Fibroblast of pulmonary artery (primary cell): ENCODE measurements at regions not wholly inside any gene's neighbourhood (a gene's known extent, or its start where the extent isn't known, plus 50 kb on each side); places are given as distances from the start of the nearest gene placed in this dataset.
"Not testable (repeated sequence)": the region's sequence is repeated elsewhere in the genome, so short reads cannot be mapped to it uniquely, and the experiment has no call there.

ENCODE experiments used
- DNase-seq: peaks from one replicate; pipeline ENCODE4 v3.0.0-alpha.2; 2010; ENCODE audit warnings: low read depth
- H3K4me3 ChIP-seq: replicated peaks from 2 replicates; pipeline ENCODE4 v1.5.1; 2011; ENCODE audit warnings: low read depth, mild to moderate bottlenecking, control low read depth, low read length, moderate library complexity
- TF ChIP-seq, protein P1 (sequence below): IDR thresholded peaks from 2 replicates; pipeline ENCODE4 v1.5.1; 2011; ENCODE audit warnings: mild to moderate bottlenecking, control low read depth, low read length, inconsistent platforms; ENCODE audit errors: missing control alignments

DNA sequence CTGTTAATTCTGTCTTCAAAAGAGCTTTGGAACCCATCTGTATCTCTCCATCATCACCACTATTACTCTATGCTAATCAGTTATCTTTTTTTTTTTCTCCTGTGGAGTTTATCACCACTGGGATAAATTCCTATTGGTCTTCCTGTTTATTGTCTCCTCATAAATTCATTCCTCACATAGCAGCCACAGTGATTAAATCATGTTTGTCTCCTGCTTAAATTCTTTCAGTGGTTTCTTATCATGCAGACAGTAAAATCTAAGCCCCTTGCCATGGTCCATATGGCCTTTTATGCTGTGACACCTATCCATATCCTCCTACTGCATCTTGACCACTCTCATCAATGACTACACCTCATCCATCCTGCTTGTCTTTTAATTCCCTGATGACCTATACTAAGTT is 239.8 kb upstream of the ZEB2 start:
- no peak overlapping the region for H3K4me3 ChIP-seq
- no peak for DNase-seq
- TF ChIP-seq, protein P1, sequence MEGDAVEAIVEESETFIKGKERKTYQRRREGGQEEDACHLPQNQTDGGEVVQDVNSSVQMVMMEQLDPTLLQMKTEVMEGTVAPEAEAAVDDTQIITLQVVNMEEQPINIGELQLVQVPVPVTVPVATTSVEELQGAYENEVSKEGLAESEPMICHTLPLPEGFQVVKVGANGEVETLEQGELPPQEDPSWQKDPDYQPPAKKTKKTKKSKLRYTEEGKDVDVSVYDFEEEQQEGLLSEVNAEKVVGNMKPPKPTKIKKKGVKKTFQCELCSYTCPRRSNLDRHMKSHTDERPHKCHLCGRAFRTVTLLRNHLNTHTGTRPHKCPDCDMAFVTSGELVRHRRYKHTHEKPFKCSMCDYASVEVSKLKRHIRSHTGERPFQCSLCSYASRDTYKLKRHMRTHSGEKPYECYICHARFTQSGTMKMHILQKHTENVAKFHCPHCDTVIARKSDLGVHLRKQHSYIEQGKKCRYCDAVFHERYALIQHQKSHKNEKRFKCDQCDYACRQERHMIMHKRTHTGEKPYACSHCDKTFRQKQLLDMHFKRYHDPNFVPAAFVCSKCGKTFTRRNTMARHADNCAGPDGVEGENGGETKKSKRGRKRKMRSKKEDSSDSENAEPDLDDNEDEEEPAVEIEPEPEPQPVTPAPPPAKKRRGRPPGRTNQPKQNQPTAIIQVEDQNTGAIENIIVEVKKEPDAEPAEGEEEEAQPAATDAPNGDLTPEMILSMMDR: no peak

DNA sequence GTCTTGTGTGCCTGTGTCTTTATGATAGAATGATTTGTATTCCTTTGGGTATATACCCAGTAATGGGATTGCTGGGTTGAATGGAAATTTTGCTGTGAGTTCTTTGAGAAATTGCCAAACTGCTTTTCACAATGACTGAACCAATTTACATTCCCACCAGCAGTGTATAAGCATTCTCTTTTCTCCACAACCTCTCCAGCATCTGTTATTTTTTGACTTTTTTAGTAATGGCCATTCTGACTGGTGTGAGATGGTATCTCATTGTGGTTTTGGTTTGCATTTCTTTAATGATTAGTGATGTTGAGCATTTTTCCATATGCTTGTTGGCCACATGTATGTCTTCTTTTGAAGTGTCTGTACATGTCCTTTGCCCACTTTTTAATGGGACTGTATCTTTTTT is 238.3 kb upstream of the ZEB2 start:
- not testable (repeated sequence) for H3K4me3 ChIP-seq, DNase-seq

DNA sequence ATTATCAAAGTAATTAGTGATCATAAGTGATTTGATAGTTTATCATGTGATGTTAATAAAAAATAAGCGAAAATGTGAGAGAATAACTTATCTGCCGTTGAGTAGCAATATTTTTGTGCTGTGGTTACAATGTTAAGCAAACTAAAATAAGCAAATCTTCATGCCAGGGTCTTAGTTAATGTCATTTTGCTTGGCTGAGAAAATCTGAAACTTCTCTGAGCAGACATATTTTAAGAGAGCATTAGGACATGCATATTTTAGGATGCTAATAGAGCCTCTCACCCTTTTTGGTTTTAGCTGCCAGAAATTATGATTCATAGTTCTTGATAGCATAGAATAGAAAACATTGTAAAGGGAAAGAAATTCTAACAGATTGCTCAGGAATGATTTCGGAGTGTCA is 233.5 kb upstream of the ZEB2 start:
- no peak overlapping the region for H3K4me3 ChIP-seq
- TF ChIP-seq, protein P1: no peak
- peak; percentile 14 for DNase-seq

DNA sequence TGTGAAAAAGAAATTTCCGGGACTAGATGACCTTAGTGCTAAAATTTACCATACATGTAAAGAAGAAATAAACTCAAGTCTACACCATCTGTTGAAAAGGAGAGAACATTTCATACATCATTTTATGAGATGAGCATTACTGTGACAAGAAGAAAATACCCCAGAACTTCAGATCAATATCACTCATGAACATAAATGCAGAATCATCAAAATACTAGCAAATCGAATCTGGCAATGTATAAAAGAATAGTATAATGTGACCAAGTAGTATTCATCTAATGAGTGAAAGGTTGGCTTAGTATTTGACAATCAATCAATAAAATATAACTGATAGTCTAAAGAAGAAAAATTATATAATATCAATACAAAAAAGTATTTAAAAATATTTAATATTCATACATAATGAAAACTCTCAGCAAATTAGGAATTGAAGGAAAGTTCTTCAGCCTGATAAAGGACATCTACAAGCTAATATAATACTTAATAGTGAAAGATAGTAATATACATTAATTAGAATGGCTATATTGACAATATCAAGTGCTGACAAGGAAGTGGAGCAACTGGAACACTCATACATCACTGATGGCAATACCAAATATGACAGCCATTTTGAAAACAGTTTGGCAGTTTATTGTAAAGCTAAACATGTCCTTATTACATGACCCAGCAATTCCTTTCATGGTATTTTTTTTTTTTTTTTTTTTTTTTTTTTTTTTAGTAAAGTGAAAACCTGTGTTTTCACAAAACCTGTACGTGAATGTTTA is 231.4 kb upstream of the ZEB2 start:
- no peak overlapping the region for H3K4me3 ChIP-seq
- no peak for DNase-seq
- TF ChIP-seq, protein P1: no peak

DNA sequence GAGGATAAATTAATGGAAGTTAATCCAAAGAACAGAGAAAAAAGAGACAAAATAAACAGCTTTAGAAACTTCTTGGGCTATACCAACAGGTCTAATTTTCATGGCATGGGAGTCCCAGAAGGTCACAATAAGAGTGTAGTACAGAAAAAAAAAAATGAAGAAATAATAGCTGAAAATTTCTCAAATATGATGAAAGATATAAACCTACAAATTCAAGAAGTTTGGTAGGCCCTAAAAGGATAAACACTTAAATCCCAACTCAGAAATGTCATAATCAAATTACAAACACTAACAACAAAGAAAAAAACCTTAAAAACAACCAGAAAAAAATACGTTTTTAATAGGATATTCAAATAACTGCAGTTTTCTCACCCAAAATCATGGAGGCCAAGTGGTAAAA is 229.3 kb upstream of the ZEB2 start:
- TF ChIP-seq, protein P1: no peak
- no peak for DNase-seq
- no peak overlapping the region for H3K4me3 ChIP-seq

DNA sequence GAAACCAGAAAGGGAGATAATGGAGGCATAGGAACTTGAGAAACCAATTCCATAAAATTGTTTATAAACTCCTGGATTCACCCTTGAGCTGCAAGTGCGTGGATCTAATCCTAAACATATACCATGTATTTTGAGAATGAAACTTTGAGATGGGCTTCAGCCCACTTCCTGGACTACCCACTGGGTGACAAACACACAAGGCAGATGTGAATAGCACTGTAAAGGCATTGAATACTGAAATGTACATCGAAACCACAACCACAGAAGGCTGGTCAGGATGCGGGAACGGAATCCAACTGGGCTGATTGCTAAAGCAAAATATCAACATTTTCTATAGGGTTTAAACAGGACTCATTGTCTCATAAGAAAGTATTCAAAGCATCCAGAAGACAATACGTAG is 228.5 kb upstream of the ZEB2 start:
- TF ChIP-seq, protein P1: no peak
- no peak for DNase-seq
- no peak overlapping the region for H3K4me3 ChIP-seq

DNA sequence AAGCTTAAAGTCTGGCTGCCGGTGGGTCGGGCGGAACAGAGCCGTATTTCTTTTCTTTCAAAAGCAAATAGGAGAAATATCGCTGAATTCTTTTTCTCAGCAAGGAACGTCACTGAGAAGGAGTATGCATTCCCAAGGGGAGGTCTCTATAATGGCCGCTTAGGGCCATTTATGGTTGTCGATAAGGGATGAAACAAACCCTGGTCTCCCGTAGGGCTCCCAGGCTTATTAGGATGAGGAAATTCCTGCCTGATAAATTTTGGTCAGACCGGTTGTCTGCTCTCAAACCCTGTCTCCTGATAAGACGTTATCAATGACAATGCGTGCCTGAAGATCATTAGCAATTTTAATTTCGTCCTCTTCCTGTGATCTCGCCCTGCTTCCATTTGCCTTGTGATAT is 227.7 kb upstream of the ZEB2 start:
- H3K4me3 ChIP-seq: no peak overlapping the region
- TF ChIP-seq, protein P1: no peak
- DNase-seq: no peak
